Peyer's patch (tissue), 4 donors: ENCODE measurements at regions not wholly inside any gene's neighbourhood (a gene's known extent, or its start where the extent isn't known, plus 50 kb on each side); places are given as distances from the start of the nearest gene placed in this dataset.

Experiments used
- POLR2A ChIP-seq, 2 donors: fragments of 450-650 bp; IDR thresholded peaks; one replicate each; pipeline ENCODE4 v1.5.1; 2017; ENCODE audit warnings: antibody characterized with exemption in 2 of 2, mild to moderate bottlenecking in 2 of 2, moderate library complexity in 2 of 2
- TF ChIP-seq, protein P1 (sequence below), 6 experiments: fragments of 450-650 bp in 4 of 6; fragments of 200-600 bp in 2 of 6; sonication (generic) in 1 of 6; IDR thresholded peaks; one replicate each; pipeline ENCODE4 v1.5.1; 2017 to 2019; ENCODE audit warnings: antibody characterized with exemption in 6 of 6, mild to moderate bottlenecking in 3 of 6, moderate library complexity in 1 of 6

DNA sequence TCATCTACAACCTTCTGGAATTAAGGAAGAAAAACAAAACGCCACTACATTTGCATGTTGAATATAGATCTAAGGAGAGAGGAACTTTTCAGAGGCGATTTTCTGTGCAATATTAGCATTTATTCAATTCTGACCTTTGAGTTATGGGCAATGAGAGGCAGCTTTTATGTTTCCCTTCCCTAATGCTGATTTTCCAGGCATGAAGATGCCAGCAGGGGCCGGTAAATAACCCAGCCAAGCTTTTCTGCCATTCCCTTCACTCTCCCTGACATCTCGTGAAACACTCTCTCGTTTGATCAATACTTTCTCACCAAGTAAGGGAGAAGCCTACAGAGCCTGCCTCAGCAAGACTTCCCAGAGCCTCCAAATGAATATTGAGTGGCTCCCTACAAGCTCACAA, 470.5 kb upstream of the GOT2 start:
- TF ChIP-seq, protein P1, sequence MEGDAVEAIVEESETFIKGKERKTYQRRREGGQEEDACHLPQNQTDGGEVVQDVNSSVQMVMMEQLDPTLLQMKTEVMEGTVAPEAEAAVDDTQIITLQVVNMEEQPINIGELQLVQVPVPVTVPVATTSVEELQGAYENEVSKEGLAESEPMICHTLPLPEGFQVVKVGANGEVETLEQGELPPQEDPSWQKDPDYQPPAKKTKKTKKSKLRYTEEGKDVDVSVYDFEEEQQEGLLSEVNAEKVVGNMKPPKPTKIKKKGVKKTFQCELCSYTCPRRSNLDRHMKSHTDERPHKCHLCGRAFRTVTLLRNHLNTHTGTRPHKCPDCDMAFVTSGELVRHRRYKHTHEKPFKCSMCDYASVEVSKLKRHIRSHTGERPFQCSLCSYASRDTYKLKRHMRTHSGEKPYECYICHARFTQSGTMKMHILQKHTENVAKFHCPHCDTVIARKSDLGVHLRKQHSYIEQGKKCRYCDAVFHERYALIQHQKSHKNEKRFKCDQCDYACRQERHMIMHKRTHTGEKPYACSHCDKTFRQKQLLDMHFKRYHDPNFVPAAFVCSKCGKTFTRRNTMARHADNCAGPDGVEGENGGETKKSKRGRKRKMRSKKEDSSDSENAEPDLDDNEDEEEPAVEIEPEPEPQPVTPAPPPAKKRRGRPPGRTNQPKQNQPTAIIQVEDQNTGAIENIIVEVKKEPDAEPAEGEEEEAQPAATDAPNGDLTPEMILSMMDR (IDR thresholded peaks at IDR 0.05) = no peak
- no peak for TF ChIP-seq POLR2A (IDR thresholded peaks at IDR 0.05)
